GM12874 (cell line): ENCODE measurements at regions not wholly inside any gene's neighbourhood (a gene's known extent, or its start where the extent isn't known, plus 50 kb on each side); places are given as distances from the start of the nearest gene placed in this dataset.

Source experiments
- TF ChIP-seq, protein P1 (sequence below): IDR thresholded peaks from 2 replicates; pipeline ENCODE4 v1.5.1; 2011; ENCODE audit warnings: low read depth, mild to moderate bottlenecking, control low read depth, low read length, moderate library complexity; ENCODE audit not compliant: insufficient read depth

- TF ChIP-seq, protein P1, sequence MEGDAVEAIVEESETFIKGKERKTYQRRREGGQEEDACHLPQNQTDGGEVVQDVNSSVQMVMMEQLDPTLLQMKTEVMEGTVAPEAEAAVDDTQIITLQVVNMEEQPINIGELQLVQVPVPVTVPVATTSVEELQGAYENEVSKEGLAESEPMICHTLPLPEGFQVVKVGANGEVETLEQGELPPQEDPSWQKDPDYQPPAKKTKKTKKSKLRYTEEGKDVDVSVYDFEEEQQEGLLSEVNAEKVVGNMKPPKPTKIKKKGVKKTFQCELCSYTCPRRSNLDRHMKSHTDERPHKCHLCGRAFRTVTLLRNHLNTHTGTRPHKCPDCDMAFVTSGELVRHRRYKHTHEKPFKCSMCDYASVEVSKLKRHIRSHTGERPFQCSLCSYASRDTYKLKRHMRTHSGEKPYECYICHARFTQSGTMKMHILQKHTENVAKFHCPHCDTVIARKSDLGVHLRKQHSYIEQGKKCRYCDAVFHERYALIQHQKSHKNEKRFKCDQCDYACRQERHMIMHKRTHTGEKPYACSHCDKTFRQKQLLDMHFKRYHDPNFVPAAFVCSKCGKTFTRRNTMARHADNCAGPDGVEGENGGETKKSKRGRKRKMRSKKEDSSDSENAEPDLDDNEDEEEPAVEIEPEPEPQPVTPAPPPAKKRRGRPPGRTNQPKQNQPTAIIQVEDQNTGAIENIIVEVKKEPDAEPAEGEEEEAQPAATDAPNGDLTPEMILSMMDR, result no peak
Measured at GRCh38 chr12:93178154-93178878, 199.4 kb upstream of the NUDT4 start.

DNA sequence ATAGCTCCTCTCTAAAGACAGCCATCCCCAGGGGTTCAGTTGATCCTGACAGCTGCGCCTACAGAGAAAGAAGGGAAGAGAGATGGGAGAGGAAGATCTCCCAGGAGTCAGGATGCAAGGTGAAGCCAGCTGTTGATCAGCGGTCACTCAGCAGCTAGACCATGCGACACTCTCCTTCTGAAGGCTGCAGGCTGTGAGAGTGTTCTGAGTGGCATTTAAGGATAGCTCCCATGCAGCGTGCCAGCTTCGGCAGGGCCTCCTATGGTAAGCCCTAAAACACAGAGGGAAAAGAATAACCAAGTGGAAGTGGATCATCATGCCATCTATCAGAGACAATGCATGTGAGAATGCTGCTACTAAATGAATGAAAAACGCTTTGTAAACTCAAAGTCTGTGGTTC lies 197.9 kb upstream of the NUDT4 start:
- TF ChIP-seq, protein P1, result no peak

- TF ChIP-seq, protein P1, result no peak
Measured at GRCh38 chr12:93180566-93180965, 197.2 kb upstream of the NUDT4 start.

DNA sequence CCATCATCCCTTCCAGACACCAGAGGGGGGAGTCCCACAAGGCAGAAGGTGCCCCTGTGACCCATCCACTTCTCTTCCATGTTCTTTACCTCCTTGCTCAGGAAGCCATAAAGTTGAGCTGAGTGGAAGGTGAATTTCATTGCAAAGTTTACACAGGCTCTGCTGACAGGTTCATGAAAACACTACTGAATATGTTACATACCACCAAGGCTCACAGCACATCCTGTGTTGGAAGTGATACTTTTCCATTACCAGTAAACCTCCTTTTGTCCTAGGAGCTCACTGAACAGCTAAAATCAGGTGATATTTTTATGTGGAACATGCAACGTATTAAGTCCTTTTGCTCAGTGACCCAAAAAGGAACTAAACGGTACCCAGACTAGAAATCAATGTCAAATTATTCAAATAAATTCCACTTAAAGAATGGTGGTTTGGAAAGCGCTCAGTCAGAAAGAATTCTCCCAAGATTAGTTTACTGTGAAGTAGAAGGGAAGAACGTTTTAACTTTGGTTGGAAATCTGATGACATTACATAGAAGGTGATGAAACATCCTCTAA lies 196.2 kb upstream of the NUDT4 start:
- TF ChIP-seq, protein P1, result no peak

- TF ChIP-seq, protein P1, result no peak
Measured at GRCh38 chr12:93183940-93184671, 193.6 kb upstream of the NUDT4 start.

GRCh38 chr12:93184672-93185368 lies 192.9 kb upstream of the NUDT4 start:
- TF ChIP-seq, protein P1, result no peak

- TF ChIP-seq, protein P1, result no peak
Measured at GRCh38 chr12:93185369-93185741, 192.4 kb upstream of the NUDT4 start.
